NCI-H526 treated with DMSO at 0.1 percent for 48 hours (cell line): ENCODE measurements at regions not wholly inside any gene's neighbourhood (a gene's known extent, or its start where the extent isn't known, plus 50 kb on each side); places are given as distances from the start of the nearest gene placed in this dataset.
"Not testable (repeated sequence)": the region's sequence is repeated elsewhere in the genome, so short reads cannot be mapped to it uniquely, and the experiment has no call there.

Source experiments
- DNase-seq: peaks from one replicate; lab custom pipeline; 2025; lab: John Stamatoyannopoulos, UW

GRCh38 chr13:80173224-80173623 is 167.7 kb downstream of the SPRY2 start:
- no peak for DNase-seq

GRCh38 chr13:80171096-80171495 is 169.8 kb downstream of the SPRY2 start:
- no peak for DNase-seq

- DNase-seq, result no peak
Observed at GRCh38 chr13:80168089-80168850, 172.7 kb downstream of the SPRY2 start.

- no peak for DNase-seq
Observed at GRCh38 chr13:80166352-80166751, 174.6 kb downstream of the SPRY2 start.

- no peak for DNase-seq
Observed at GRCh38 chr13:80164462-80164861, 176.5 kb downstream of the SPRY2 start.

GRCh38 chr13:80161896-80162295 is 179.0 kb downstream of the SPRY2 start:
- no peak for DNase-seq

- no peak for DNase-seq
Observed at GRCh38 chr13:80161219-80161618, 179.7 kb downstream of the SPRY2 start.

GRCh38 chr13:80160110-80160509 is 180.8 kb downstream of the SPRY2 start:
- DNase-seq, result no peak

- no peak for DNase-seq
Observed at GRCh38 chr13:80157261-80157932, 183.5 kb downstream of the SPRY2 start.

- DNase-seq, result not testable (repeated sequence)
Observed at GRCh38 chr13:80152142-80152541, 188.8 kb downstream of the SPRY2 start.

- DNase-seq, result no peak
Observed at GRCh38 chr13:80151016-80151415, 189.9 kb downstream of the SPRY2 start.

GRCh38 chr13:80149736-80150135 is 191.2 kb downstream of the SPRY2 start:
- no peak for DNase-seq

- no peak for DNase-seq
Observed at GRCh38 chr13:80145171-80145690, 195.7 kb downstream of the SPRY2 start.

- no peak for DNase-seq
Observed at GRCh38 chr13:80144493-80144892, 196.4 kb downstream of the SPRY2 start.

- no peak for DNase-seq
Observed at GRCh38 chr13:80141123-80141849, 199.6 kb downstream of the SPRY2 start.

- no peak for DNase-seq
Observed at GRCh38 chr13:80140685-80141084, 200.2 kb downstream of the SPRY2 start.

GRCh38 chr13:80139196-80139595 is 201.7 kb downstream of the SPRY2 start:
- no peak for DNase-seq

- DNase-seq, result no peak
Observed at GRCh38 chr13:80137994-80138393, 202.9 kb downstream of the SPRY2 start.

- DNase-seq, result no peak
Observed at GRCh38 chr13:80134346-80134745, 206.6 kb downstream of the SPRY2 start.

- no peak for DNase-seq
Observed at GRCh38 chr13:80133631-80134261, 207.2 kb downstream of the SPRY2 start.

- no peak for DNase-seq
Observed at GRCh38 chr13:80132741-80133601, 208.0 kb downstream of the SPRY2 start.
